SK-N-SH (cell line): ENCODE measurements at regions not wholly inside any gene's neighbourhood (a gene's known extent, or its start where the extent isn't known, plus 50 kb on each side); places are given as distances from the start of the nearest gene placed in this dataset.

ENCODE experiments used
- CTCF ChIA-PET: fragments of 300-600, 350-600 bp; formaldehyde crosslinking; extraction: SDS; loops from one replicate; lab custom pipeline; 2021; lab: Yijun Ruan, JAX
- POLR2A ChIA-PET: fragments of 350-600 bp; sonication (Branson Sonifier 250); formaldehyde crosslinking; extraction: SDS; loops from one replicate; lab custom pipeline; 2020; ENCODE audit warnings: antibody characterized with exemption, inconsistent platforms; lab: Yijun Ruan, JAX
- DNase-seq: peaks from one replicate; pipeline ENCODE4 v3.0.0; 2012
- H2AFZ ChIP-seq: fragments of 200-600 bp; sonication (generic); 2 replicates; pipeline ENCODE4 v1.8.1; 2016; ENCODE audit warnings: antibody characterized with exemption, mild to moderate bottlenecking, low read depth
- H3F3A ChIP-seq: fragments of 200-600 bp; sonication (generic); replicated peaks from 2 replicates; pipeline ENCODE3; 2016; ENCODE audit warnings: antibody characterized with exemption, mild to moderate bottlenecking; ENCODE audit not compliant: insufficient read depth
- H3K27ac ChIP-seq, 2 experiments: fragments of 200-500 bp in 1 of 2; fragments of 200-600 bp in 1 of 2; sonication (Bioruptor generic) in 1 of 2; sonication (generic), shearing (Covaris generic) in 1 of 2; 2 replicates each; pipeline versions ENCODE4 v1.5.1 to v1.6.1; 2014 to 2016; ENCODE audit warnings: low read depth in 2 of 2, inconsistent platforms in 1 of 2, low read length in 1 of 2, mild to moderate bottlenecking in 1 of 2, mixed read lengths in 1 of 2
- H3K27me3 ChIP-seq: fragments of 200-600 bp; sonication (generic), shearing (Covaris generic); 2 replicates; pipeline ENCODE4 v1.6.1; 2016; ENCODE audit warnings: mixed run types; ENCODE audit not compliant: insufficient read depth
- H3K36me3 ChIP-seq, 2 experiments: fragments of 200-500 bp in 1 of 2; fragments of 200-600 bp in 1 of 2; sonication (Bioruptor generic) in 1 of 2; sonication (generic) in 1 of 2; replicated peaks in 1 of 2; 2 replicates each; pipeline versions ENCODE3 to v1.5.1; 2014 to 2016; ENCODE audit warnings: low read length in 1 of 2, mild to moderate bottlenecking in 1 of 2; ENCODE audit not compliant: insufficient read depth in 2 of 2, control insufficient read depth in 1 of 2
- H3K4me1 ChIP-seq, 2 experiments: fragments of 200-500 bp in 1 of 2; fragments of 200-600 bp in 1 of 2; sonication (Bioruptor generic) in 1 of 2; sonication (generic), shearing (Covaris generic) in 1 of 2; 2 replicates each; pipeline versions ENCODE4 v1.5.1 to v1.6.1; 2014 to 2016; ENCODE audit warnings: low read depth in 1 of 2, low read length in 1 of 2, mixed run types in 1 of 2; ENCODE audit not compliant: insufficient read depth in 2 of 2, control insufficient read depth in 1 of 2
- H3K4me2 ChIP-seq: fragments of 200-600 bp; sonication (generic), shearing (Covaris generic); 2 replicates; pipeline ENCODE4 v1.6.1; 2017; ENCODE audit warnings: mixed run types
- H3K4me3 ChIP-seq, 2 experiments: fragments of 200-500 bp in 1 of 2; fragments of 200-600 bp in 1 of 2; sonication (Bioruptor generic) in 1 of 2; sonication (generic), shearing (Covaris generic) in 1 of 2; 2 replicates each; pipeline versions ENCODE4 v1.5.1 to v1.8.1; 2014 to 2016; ENCODE audit warnings: low read depth in 2 of 2, inconsistent platforms in 1 of 2, low read length in 1 of 2, mild to moderate bottlenecking in 1 of 2, mixed read lengths in 1 of 2, moderate library complexity in 1 of 2
- H3K79me2 ChIP-seq: fragments of 200-600 bp; sonication (generic); 2 replicates; pipeline ENCODE4 v1.8.1; 2017; ENCODE audit warnings: mild to moderate bottlenecking; ENCODE audit not compliant: insufficient read depth
- H3K9ac ChIP-seq: fragments of 200-600 bp; sonication (generic); 2 replicates; pipeline ENCODE4 v1.6.1; 2017; ENCODE audit warnings: mixed run types
- H3K9me2 ChIP-seq: fragments of 200-600 bp; sonication (generic); 2 replicates; pipeline ENCODE4 v1.6.1; 2017; ENCODE audit warnings: mixed run types
- H3K9me3 ChIP-seq: fragments of 200-600 bp; sonication (generic); 2 replicates; pipeline ENCODE4 v1.6.1; 2017; ENCODE audit warnings: mixed run types, mild to moderate bottlenecking, moderate library complexity
- H4K20me1 ChIP-seq: fragments of 200-600 bp; sonication (generic); 2 replicates; pipeline ENCODE4 v1.6.1; 2017; ENCODE audit warnings: mild to moderate bottlenecking, mixed run types; ENCODE audit not compliant: insufficient read depth
- EP300 ChIP-seq, 2 experiments: IDR thresholded peaks; 2 replicates each; pipeline versions ENCODE4 v1.4.0 to v1.6.1; 2012; ENCODE audit warnings: borderline replicate concordance in 1 of 2, low read depth in 1 of 2, low read length in 1 of 2
- EZH2phosphoT487 ChIP-seq: fragments of 200-600 bp; sonication (generic); IDR thresholded peaks from 2 replicates; pipeline ENCODE4 v1.6.1; 2017; ENCODE audit warnings: low read depth, mixed run types, mild to moderate bottlenecking, antibody characterized with exemption, moderate library complexity, borderline replicate concordance
- FOXM1 ChIP-seq: IDR thresholded peaks from 2 replicates; pipeline ENCODE4 v1.4.0; 2012; ENCODE audit warnings: low read depth, mild to moderate bottlenecking
- GABPA ChIP-seq: IDR thresholded peaks from 2 replicates; pipeline ENCODE4 v1.4.0; 2012; ENCODE audit warnings: low read depth, mild to moderate bottlenecking
- GATA2 ChIP-seq: sonication (generic); formaldehyde crosslinking; IDR thresholded peaks from 2 replicates; pipeline ENCODE4 v1.5.0; 2020; ENCODE audit warnings: mild to moderate bottlenecking, missing genetic modification reagents
- MXI1 ChIP-seq: IDR thresholded peaks from 2 replicates; pipeline ENCODE4 v1.6.1; 2012; ENCODE audit warnings: mild to moderate bottlenecking, low read depth, low read length, improper control_type of control experiment
- NRF1 ChIP-seq: IDR thresholded peaks from 2 replicates; pipeline ENCODE4 v1.6.1; 2012; ENCODE audit warnings: low read depth, mild to moderate bottlenecking, low read length
- PBX3 ChIP-seq: IDR thresholded peaks from 2 replicates; pipeline ENCODE4; 2012
- SMC3 ChIP-seq: IDR thresholded peaks from 2 replicates; pipeline ENCODE4 v1.6.1; 2012; ENCODE audit warnings: low read depth, low read length, improper control_type of control experiment
- TAF1 ChIP-seq: IDR thresholded peaks from 2 replicates; pipeline ENCODE4 v1.6.1; 2012; ENCODE audit warnings: low read depth, mild to moderate bottlenecking, low read length, moderate library complexity, borderline replicate concordance
- TCF12 ChIP-seq: IDR thresholded peaks from 2 replicates; pipeline ENCODE4 v1.4.0; 2012
- USF1 ChIP-seq: IDR thresholded peaks from 2 replicates; pipeline ENCODE4 v1.4.0; 2012; ENCODE audit warnings: low read depth, borderline replicate concordance
- YY1 ChIP-seq: IDR thresholded peaks from 2 replicates; pipeline ENCODE4 v1.4.0; 2012; ENCODE audit warnings: low read depth, mild to moderate bottlenecking
- WGBS: methylation state at CpG from one replicate; pipeline ENCODE4 v1.1.6; 2017; ENCODE audit warnings: low lambda C conversion rate; 5-methylcytosine and 5-hydroxymethylcytosine counted together
- TF ChIP-seq, protein P1 (sequence below): fragments of 200-600 bp; sonication (generic); IDR thresholded peaks from 2 replicates; pipeline ENCODE4 v1.6.1; 2017; ENCODE audit warnings: antibody characterized with exemption, mild to moderate bottlenecking, moderate library complexity
- TF ChIP-seq, protein P2 (sequence below): IDR thresholded peaks from 2 replicates; pipeline ENCODE4 v1.6.1; 2012; ENCODE audit warnings: mild to moderate bottlenecking, low read depth, low read length, moderate library complexity
- TF ChIP-seq, protein P3 (sequence below): IDR thresholded peaks from 2 replicates; pipeline ENCODE4 v1.4.0; 2012; ENCODE audit warnings: low read depth, borderline replicate concordance

DNA sequence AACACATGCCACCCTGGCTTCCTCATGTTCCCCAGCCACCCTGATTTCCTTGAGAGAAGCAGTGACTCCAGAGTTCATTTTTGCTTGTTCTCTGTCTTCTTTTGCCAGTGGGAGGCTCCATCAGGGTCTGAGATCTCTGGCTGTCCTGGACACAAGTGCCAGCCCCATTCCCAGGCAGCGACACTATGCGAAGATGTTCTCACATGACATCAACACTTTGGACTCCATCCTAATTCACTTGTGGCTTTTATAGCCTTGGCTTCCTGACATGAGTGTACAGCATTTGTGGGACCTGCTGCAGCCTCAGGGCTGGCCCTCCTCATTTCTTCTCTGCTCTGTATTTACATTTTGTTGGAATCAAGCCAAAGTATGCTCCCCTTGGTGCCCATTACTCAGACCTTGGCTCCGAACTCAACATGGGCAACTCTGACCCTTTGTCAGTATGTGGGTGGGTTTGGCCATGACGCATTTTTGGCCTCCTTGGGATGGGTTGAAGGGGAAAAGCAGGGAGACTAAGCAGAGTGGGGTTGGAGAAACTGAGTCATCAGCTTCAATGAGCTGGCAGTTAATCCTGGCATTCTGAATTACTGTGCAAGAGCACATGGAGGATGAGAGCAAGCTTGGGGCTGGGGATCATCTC lies 119.0 kb upstream of the EEF2KMT start:
- H3K4me3 ChIP-seq = no peak overlapping the region
- no peaks in the 10 kb centered on the region for H3K27me3 ChIP-seq
- DNase-seq = no peak
- H2AFZ ChIP-seq = no peak overlapping the region
- H3K27ac ChIP-seq = no peak overlapping the region
- H3K9me3 ChIP-seq = no peaks in the 10 kb centered on the region
- no peaks in the 10 kb centered on the region for H3K36me3 ChIP-seq
- TF ChIP-seq MXI1 (no peak), FOXM1 (no peak), EP300 (IDR thresholded peaks at IDR 0.05; ENCODE audit: borderline replicate concordance in 1 of 2, low read depth in 1 of 2, low read length in 1 of 2) (no peak)
- ChIA-PET CTCF (interaction anchor here (0.7 kb wide), 1 partner anchor 38 kb away, joined by 3 read pairs; no protein-coding TSS in a partner anchor), POLR2A (no interaction called here)
- no peaks in the 10 kb centered on the region for H3K79me2 ChIP-seq
- no peaks in the 10 kb centered on the region for H3K9me2 ChIP-seq
- no peak overlapping the region for H3K9ac ChIP-seq
- no peaks in the 10 kb centered on the region for H4K20me1 ChIP-seq
- H3F3A ChIP-seq = no peaks in the 10 kb centered on the region
- peaks cover 0 to 8% of the 10 kb centered on the region in 2 experiments; a peak in 1 of 4 replicates for H3K4me1 ChIP-seq
- no peak overlapping the region for H3K4me2 ChIP-seq
- 9% methylated on average over 4 of the region's 4 CpGs for WGBS

DNA sequence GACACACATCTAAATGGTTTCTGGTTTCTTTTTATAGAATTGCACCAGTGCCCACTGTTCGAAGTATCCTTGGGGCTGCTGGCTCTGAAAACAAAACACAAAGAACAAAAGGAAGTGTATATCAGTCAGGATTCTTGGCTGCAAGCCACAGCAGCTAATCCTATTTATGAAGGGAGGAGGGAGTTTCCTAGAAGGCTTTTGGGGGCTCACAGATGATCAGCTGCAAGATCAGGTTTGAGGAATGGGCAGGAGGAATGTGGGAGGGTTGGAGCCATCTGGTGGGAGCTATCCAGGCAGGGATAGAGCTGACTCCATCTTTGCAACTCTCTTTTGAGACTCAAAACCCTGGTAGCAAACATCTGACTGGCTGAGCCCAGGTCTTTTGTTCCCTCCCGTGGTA lies 118.3 kb upstream of the EEF2KMT start:
- Histone ChIP-seq H3K4me2 (no peak overlapping the region), H3K27ac (no peak overlapping the region), H4K20me1 (no peaks in the 10 kb centered on the region), H3K9me2 (no peaks in the 10 kb centered on the region), H3K9me3 (no peaks in the 10 kb centered on the region), H2AFZ (no peak overlapping the region), H3K36me3 (no peaks in the 10 kb centered on the region), H3K27me3 (no peaks in the 10 kb centered on the region), H3K4me3 (no peak overlapping the region), H3K9ac (no peak overlapping the region), H3F3A (no peaks in the 10 kb centered on the region), H3K4me1 (peaks cover 0 to 8% of the 10 kb centered on the region in 2 experiments; a peak in 1 of 4 replicates), H3K79me2 (no peaks in the 10 kb centered on the region)
- 0% methylated on average over 2 of the region's 2 CpGs for WGBS
- POLR2A ChIA-PET = no interaction called here
- CTCF ChIA-PET = interaction anchor here (0.7 kb wide), 1 partner anchor 37 kb away, joined by 3 read pairs; no protein-coding TSS in a partner anchor
- peak; percentile 63 for DNase-seq
- TF ChIP-seq GATA2 (CRISPR knock-in tag) = no peak
- no peak for TF ChIP-seq PBX3
- TF ChIP-seq NRF1 = no peak
- no peak for TF ChIP-seq EP300 (IDR thresholded peaks at IDR 0.05; ENCODE audit: borderline replicate concordance in 1 of 2, low read depth in 1 of 2, low read length in 1 of 2)
- TF ChIP-seq TCF12 = no peak
- no peak for TF ChIP-seq TAF1
- no peak for TF ChIP-seq EZH2phosphoT487
- no peak for TF ChIP-seq USF1
- TF ChIP-seq FOXM1 = no peak
- TF ChIP-seq, protein P1, sequence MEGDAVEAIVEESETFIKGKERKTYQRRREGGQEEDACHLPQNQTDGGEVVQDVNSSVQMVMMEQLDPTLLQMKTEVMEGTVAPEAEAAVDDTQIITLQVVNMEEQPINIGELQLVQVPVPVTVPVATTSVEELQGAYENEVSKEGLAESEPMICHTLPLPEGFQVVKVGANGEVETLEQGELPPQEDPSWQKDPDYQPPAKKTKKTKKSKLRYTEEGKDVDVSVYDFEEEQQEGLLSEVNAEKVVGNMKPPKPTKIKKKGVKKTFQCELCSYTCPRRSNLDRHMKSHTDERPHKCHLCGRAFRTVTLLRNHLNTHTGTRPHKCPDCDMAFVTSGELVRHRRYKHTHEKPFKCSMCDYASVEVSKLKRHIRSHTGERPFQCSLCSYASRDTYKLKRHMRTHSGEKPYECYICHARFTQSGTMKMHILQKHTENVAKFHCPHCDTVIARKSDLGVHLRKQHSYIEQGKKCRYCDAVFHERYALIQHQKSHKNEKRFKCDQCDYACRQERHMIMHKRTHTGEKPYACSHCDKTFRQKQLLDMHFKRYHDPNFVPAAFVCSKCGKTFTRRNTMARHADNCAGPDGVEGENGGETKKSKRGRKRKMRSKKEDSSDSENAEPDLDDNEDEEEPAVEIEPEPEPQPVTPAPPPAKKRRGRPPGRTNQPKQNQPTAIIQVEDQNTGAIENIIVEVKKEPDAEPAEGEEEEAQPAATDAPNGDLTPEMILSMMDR = no peak
- no peak for TF ChIP-seq GABPA
- no peak for TF ChIP-seq YY1
- TF ChIP-seq SMC3 = no peak
- TF ChIP-seq, protein P2, sequence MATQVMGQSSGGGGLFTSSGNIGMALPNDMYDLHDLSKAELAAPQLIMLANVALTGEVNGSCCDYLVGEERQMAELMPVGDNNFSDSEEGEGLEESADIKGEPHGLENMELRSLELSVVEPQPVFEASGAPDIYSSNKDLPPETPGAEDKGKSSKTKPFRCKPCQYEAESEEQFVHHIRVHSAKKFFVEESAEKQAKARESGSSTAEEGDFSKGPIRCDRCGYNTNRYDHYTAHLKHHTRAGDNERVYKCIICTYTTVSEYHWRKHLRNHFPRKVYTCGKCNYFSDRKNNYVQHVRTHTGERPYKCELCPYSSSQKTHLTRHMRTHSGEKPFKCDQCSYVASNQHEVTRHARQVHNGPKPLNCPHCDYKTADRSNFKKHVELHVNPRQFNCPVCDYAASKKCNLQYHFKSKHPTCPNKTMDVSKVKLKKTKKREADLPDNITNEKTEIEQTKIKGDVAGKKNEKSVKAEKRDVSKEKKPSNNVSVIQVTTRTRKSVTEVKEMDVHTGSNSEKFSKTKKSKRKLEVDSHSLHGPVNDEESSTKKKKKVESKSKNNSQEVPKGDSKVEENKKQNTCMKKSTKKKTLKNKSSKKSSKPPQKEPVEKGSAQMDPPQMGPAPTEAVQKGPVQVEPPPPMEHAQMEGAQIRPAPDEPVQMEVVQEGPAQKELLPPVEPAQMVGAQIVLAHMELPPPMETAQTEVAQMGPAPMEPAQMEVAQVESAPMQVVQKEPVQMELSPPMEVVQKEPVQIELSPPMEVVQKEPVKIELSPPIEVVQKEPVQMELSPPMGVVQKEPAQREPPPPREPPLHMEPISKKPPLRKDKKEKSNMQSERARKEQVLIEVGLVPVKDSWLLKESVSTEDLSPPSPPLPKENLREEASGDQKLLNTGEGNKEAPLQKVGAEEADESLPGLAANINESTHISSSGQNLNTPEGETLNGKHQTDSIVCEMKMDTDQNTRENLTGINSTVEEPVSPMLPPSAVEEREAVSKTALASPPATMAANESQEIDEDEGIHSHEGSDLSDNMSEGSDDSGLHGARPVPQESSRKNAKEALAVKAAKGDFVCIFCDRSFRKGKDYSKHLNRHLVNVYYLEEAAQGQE = no peak
- TF ChIP-seq, protein P3, sequence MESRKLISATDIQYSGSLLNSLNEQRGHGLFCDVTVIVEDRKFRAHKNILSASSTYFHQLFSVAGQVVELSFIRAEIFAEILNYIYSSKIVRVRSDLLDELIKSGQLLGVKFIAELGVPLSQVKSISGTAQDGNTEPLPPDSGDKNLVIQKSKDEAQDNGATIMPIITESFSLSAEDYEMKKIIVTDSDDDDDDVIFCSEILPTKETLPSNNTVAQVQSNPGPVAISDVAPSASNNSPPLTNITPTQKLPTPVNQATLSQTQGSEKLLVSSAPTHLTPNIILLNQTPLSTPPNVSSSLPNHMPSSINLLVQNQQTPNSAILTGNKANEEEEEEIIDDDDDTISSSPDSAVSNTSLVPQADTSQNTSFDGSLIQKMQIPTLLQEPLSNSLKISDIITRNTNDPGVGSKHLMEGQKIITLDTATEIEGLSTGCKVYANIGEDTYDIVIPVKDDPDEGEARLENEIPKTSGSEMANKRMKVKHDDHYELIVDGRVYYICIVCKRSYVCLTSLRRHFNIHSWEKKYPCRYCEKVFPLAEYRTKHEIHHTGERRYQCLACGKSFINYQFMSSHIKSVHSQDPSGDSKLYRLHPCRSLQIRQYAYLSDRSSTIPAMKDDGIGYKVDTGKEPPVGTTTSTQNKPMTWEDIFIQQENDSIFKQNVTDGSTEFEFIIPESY = no peak
